ENCODE measurements at regions not wholly inside any gene's neighbourhood (a gene's known extent, or its start where the extent isn't known, plus 50 kb on each side); places are given as distances from the start of the nearest gene placed in this dataset.

- Mint-ChIP-seq H3K27me3 (ENCODE audit: insufficient read depth) (no peaks in the 10 kb centered on the region), H3K4me3 (no peak overlapping the region), H3K9me3 (peaks cover 19% of the 10 kb centered on the region), H3K27ac (no peak overlapping the region), H3K36me3 (ENCODE audit: low read depth) (no peaks in the 10 kb centered on the region; the same call in 1 of the 2 replicates), H3K4me1 (ENCODE audit: low read depth) (no peaks in the 10 kb centered on the region)
- TF ChIP-seq, protein P1, sequence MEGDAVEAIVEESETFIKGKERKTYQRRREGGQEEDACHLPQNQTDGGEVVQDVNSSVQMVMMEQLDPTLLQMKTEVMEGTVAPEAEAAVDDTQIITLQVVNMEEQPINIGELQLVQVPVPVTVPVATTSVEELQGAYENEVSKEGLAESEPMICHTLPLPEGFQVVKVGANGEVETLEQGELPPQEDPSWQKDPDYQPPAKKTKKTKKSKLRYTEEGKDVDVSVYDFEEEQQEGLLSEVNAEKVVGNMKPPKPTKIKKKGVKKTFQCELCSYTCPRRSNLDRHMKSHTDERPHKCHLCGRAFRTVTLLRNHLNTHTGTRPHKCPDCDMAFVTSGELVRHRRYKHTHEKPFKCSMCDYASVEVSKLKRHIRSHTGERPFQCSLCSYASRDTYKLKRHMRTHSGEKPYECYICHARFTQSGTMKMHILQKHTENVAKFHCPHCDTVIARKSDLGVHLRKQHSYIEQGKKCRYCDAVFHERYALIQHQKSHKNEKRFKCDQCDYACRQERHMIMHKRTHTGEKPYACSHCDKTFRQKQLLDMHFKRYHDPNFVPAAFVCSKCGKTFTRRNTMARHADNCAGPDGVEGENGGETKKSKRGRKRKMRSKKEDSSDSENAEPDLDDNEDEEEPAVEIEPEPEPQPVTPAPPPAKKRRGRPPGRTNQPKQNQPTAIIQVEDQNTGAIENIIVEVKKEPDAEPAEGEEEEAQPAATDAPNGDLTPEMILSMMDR (IDR thresholded peaks at IDR 0.05): no peak
- no peak for DNase-seq
Measured at GRCh38 chr13:69649063-69649392, 458.6 kb upstream of the ATXN8OS start.

DNA sequence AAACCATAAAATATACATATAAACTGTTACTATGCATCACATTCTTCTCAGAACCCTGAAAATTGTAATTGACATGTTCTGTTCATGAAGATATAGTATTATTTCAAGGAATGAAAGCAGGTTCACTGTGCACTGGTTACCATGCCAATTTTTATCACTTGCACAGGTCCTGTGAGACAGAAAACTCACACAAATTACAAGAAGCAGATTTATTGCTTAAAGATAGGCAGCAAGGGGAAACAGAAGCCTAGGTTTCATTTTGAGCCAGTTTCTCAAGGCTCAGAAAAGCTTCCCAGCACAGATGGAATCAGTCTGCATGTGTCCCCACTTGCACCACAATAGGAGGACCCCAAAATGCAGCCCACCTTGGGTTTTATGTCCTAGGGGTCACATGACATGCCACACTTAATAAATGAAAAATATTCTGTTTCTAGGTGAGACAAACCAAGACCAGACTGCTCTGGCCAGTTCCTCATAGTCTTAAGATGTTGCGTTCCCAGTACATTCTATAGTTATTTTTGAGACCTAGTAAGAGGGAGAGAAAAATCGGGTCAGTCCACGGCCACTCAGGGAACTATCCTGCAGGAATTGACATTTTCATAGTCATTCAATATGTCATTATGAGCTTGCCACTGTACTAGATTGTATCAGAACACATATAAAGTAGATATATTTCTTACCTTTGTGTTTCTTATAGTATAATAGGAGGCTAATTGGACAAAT lies 459.1 kb upstream of the ATXN8OS start:
- Mint-ChIP-seq H3K4me1 (ENCODE audit: low read depth) (no peaks in the 10 kb centered on the region), H3K4me3 (no peak overlapping the region), H3K27ac (no peak overlapping the region), H3K36me3 (ENCODE audit: low read depth) (no peaks in the 10 kb centered on the region; the same call in 1 of the 2 replicates), H3K27me3 (ENCODE audit: insufficient read depth) (no peaks in the 10 kb centered on the region), H3K9me3 (peaks cover 24% of the 10 kb centered on the region)
- DNase-seq: no peak
- TF ChIP-seq, protein P1 (IDR thresholded peaks at IDR 0.05): no peak

- H3K9me3 Mint-ChIP-seq: peaks cover 30% of the 10 kb centered on the region
- H3K4me3 Mint-ChIP-seq: no peak overlapping the region
- no peaks in the 10 kb centered on the region; the same call in 1 of the 2 replicates for H3K36me3 Mint-ChIP-seq (ENCODE audit: low read depth)
- no peak for DNase-seq
- H3K27me3 Mint-ChIP-seq (ENCODE audit: insufficient read depth): no peaks in the 10 kb centered on the region
- H3K27ac Mint-ChIP-seq: no peak overlapping the region
- TF ChIP-seq, protein P1 (IDR thresholded peaks at IDR 0.05): no peak
- no peaks in the 10 kb centered on the region for H3K4me1 Mint-ChIP-seq (ENCODE audit: low read depth)
Measured at GRCh38 chr13:69644447-69644846, 463.2 kb upstream of the ATXN8OS start.

GRCh38 chr13:69641773-69642172 lies 465.9 kb upstream of the ATXN8OS start:
- Mint-ChIP-seq H3K36me3 (ENCODE audit: low read depth) (0 out of 2 replicates have a peak, but pooled peaks cover 10% of the 10 kb centered on the region), H3K4me1 (ENCODE audit: low read depth) (no peaks in the 10 kb centered on the region), H3K27ac (no peak overlapping the region), H3K9me3 (peaks cover 53% of the 10 kb centered on the region), H3K27me3 (ENCODE audit: insufficient read depth) (no peaks in the 10 kb centered on the region; the same call in 1 of the 2 replicates), H3K4me3 (no peak overlapping the region)
- TF ChIP-seq, protein P1 (IDR thresholded peaks at IDR 0.05): no peak
- DNase-seq: no peak

DNA sequence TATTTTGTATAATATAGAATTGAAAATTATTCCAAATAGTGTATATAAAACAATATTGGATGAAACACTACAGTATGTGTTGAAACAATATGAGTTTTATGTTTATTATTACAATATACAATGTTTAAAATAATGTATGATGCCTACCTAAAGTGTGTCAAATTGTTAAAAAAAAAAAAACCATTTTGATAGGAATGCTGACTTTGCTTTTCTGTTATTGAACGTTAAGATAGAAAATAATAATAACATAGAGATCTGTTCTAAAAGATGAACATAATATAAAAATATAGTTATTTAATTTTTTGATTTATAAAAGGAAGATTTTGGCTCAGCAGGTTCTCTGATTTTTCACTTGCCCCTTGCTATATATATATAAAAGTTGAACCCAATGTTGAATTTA lies 474.6 kb upstream of the ATXN8OS start:
- H3K4me1 Mint-ChIP-seq (ENCODE audit: low read depth): no peaks in the 10 kb centered on the region
- H3K27ac Mint-ChIP-seq: no peak overlapping the region
- H3K36me3 Mint-ChIP-seq (ENCODE audit: low read depth): 0 out of 2 replicates have a peak, but pooled peaks cover under 1% of the 10 kb centered on the region
- H3K9me3 Mint-ChIP-seq: peaks cover 37% of the 10 kb centered on the region
- DNase-seq: no peak
- H3K27me3 Mint-ChIP-seq (ENCODE audit: insufficient read depth): no peaks in the 10 kb centered on the region; the same call in 1 of the 2 replicates
- TF ChIP-seq, protein P1 (IDR thresholded peaks at IDR 0.05): no peak
- no peak overlapping the region for H3K4me3 Mint-ChIP-seq
